ENCODE measurements at regions not wholly inside any gene's neighbourhood (a gene's known extent, or its start where the extent isn't known, plus 50 kb on each side); places are given as distances from the start of the nearest gene placed in this dataset.
A peak's percentile ranks its signal among the peaks of the same experiment; 100 is the strongest.

DNA sequence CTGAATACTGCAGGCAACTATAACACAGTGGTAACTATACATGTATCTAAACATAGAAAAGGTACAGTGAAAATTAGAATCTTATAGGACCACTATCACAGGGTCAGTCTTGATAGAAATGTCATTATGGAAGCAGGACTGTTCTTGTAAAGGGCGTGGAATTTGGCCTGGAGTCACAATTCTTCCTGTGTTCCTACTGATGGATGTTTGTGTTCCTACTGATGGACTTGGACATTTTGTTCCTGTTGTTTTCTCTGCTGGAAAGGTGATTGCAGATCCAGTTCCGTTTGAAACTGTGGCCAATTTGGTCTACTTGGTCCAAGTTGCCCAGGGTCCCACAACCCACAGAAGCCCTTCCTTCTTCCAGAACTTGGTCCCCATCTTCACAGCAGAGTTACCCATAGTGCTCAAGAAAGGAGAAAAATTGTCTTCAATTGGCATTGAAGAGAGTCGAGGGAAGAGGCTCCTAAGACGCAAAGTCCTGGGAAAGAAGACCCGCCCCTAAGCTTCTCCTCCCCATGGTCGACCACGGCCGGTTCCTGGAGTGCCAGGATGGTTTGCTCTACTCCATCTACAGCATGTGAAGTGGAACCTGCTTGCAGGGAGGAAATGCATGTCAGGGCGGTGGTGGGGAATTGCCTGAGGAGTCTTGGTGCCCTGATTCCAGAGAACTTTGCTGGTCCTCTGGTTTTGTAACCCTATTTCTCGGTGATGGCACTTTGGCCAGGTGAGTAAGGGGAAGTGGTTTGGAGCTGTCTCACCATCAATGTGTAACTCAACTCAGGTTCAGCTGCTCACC is 102.8 kb upstream of the RAB12 start:
- Histone ChIP-seq H3K79me2 (ENCODE audit: control insufficient read depth, low read length) (no peaks in the 10 kb centered on the region), H3K27ac (ENCODE audit: low read depth, low read length) (no peak overlapping the region), H4K20me1 (ENCODE audit: control insufficient read depth, insufficient read depth, low read depth, low read length) (no peaks in the 10 kb centered on the region), H3K4me2 (ENCODE audit: low read length) (no peak overlapping the region), H3K4me3 (ENCODE audit: low read length) (no peak overlapping the region), H3K36me3 (ENCODE audit: control insufficient read depth, low read length) (no peaks in the 10 kb centered on the region), H3K4me1 (ENCODE audit: control insufficient read depth, low read length) (no peaks in the 10 kb centered on the region), H3K9me2 (replicated peaks; ENCODE audit: control insufficient read depth, low read length) (no peaks in the 10 kb centered on the region), H3K27me3 (ENCODE audit: control insufficient read depth, low read length) (no peaks in the 10 kb centered on the region), H3K9me3 (ENCODE audit: control insufficient read depth, insufficient read depth, low read length) (no peaks in the 10 kb centered on the region), H3F3A (ENCODE audit: control insufficient read depth, insufficient read depth) (no peaks in the 10 kb centered on the region)
- no peak for TF ChIP-seq EZH2phosphoT487 (IDR thresholded peaks at IDR 0.05; ENCODE audit: borderline replicate concordance, low read length)
- TF ChIP-seq, protein P1, sequence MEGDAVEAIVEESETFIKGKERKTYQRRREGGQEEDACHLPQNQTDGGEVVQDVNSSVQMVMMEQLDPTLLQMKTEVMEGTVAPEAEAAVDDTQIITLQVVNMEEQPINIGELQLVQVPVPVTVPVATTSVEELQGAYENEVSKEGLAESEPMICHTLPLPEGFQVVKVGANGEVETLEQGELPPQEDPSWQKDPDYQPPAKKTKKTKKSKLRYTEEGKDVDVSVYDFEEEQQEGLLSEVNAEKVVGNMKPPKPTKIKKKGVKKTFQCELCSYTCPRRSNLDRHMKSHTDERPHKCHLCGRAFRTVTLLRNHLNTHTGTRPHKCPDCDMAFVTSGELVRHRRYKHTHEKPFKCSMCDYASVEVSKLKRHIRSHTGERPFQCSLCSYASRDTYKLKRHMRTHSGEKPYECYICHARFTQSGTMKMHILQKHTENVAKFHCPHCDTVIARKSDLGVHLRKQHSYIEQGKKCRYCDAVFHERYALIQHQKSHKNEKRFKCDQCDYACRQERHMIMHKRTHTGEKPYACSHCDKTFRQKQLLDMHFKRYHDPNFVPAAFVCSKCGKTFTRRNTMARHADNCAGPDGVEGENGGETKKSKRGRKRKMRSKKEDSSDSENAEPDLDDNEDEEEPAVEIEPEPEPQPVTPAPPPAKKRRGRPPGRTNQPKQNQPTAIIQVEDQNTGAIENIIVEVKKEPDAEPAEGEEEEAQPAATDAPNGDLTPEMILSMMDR (IDR thresholded peaks at IDR 0.05; ENCODE audit: low read depth, low read length, poor library complexity, severe bottlenecking) = no peak

DNA sequence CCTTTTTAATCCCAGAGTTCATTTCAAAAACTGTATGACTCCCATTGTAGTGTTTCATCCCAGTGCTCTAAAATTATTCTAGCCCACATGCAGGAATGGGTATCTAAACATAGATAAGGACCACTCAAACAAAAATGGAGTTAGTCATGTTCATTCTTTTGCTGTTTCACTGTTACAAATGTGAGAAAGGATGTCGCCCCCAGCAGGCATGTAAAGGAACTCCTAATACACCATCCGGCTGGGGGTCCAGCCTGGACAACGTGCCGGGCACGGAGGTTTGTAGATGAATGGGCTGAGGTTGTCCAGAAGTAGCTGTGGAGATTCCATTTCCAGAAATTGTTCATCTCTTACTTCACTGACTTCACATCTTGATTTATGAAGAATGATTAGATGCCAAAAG is 101.9 kb upstream of the RAB12 start:
- no peaks in the 10 kb centered on the region for H3K9me3 ChIP-seq (ENCODE audit: control insufficient read depth, insufficient read depth, low read length)
- H3K4me2 ChIP-seq (ENCODE audit: low read length) = no peak overlapping the region
- no peaks in the 10 kb centered on the region for H3K36me3 ChIP-seq (ENCODE audit: control insufficient read depth, low read length)
- no peak overlapping the region for H3K27ac ChIP-seq (ENCODE audit: low read depth, low read length)
- H3K4me3 ChIP-seq (ENCODE audit: low read length) = no peak overlapping the region
- H3K4me1 ChIP-seq (ENCODE audit: control insufficient read depth, low read length) = no peaks in the 10 kb centered on the region
- H4K20me1 ChIP-seq (ENCODE audit: control insufficient read depth, insufficient read depth, low read depth, low read length) = no peaks in the 10 kb centered on the region
- no peaks in the 10 kb centered on the region for H3K27me3 ChIP-seq (ENCODE audit: control insufficient read depth, low read length)
- no peaks in the 10 kb centered on the region for H3F3A ChIP-seq (ENCODE audit: control insufficient read depth, insufficient read depth)
- H3K79me2 ChIP-seq (ENCODE audit: control insufficient read depth, low read length) = no peaks in the 10 kb centered on the region
- H3K9me2 ChIP-seq (replicated peaks; ENCODE audit: control insufficient read depth, low read length) = no peaks in the 10 kb centered on the region
- TF ChIP-seq, protein P1 (IDR thresholded peaks at IDR 0.05; ENCODE audit: low read depth, low read length, poor library complexity, severe bottlenecking) = peak; percentile 63
- TF ChIP-seq EZH2phosphoT487 (IDR thresholded peaks at IDR 0.05; ENCODE audit: borderline replicate concordance, low read length) = no peak

DNA sequence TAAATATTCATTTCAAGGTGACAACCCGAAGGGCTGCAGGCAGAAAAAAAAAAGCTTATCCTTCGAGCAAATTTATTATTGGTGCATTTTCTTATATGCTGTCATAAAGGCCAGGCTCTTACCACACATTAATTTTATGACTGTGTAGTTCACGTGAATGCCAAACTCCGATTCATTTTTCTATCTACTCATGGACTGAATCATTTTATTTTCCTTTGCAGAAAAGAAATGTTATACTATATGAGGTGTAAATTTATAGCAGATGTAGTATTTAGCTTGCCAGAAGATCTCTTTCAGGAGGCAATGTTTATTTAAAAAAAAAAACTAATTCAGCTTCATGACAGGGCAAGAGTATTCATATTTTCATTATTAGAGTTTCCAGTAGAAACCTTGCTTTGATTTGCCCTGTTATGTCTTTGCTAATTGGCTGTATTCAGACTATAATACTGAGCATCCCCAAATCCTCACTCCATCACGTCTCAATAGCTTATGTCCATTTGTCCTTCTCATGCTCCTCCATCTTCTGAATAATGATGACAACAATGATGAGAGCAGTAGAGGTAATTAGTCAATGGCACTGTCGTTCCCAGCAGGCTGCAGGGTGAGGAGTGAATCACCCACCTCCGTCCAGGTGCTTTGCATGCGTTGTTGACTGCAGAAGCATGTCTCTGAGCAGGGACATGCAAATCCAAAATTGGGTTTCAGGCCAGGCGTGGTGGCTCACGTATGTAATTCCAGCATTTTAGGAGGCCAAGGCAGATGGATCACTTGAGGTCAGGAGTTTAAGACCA is 101.1 kb upstream of the RAB12 start:
- Histone ChIP-seq H3K9me3 (ENCODE audit: control insufficient read depth, insufficient read depth, low read length) (no peaks in the 10 kb centered on the region), H3K4me1 (ENCODE audit: control insufficient read depth, low read length) (no peaks in the 10 kb centered on the region), H3K79me2 (ENCODE audit: control insufficient read depth, low read length) (no peaks in the 10 kb centered on the region), H3K27me3 (ENCODE audit: control insufficient read depth, low read length) (no peaks in the 10 kb centered on the region), H3K9me2 (replicated peaks; ENCODE audit: control insufficient read depth, low read length) (no peaks in the 10 kb centered on the region), H4K20me1 (ENCODE audit: control insufficient read depth, insufficient read depth, low read depth, low read length) (no peaks in the 10 kb centered on the region), H3K27ac (ENCODE audit: low read depth, low read length) (no peak overlapping the region), H3F3A (ENCODE audit: control insufficient read depth, insufficient read depth) (no peaks in the 10 kb centered on the region), H3K4me2 (ENCODE audit: low read length) (no peak overlapping the region), H3K4me3 (ENCODE audit: low read length) (no peak overlapping the region), H3K36me3 (ENCODE audit: control insufficient read depth, low read length) (no peaks in the 10 kb centered on the region)
- no peak for TF ChIP-seq EZH2phosphoT487 (IDR thresholded peaks at IDR 0.05; ENCODE audit: borderline replicate concordance, low read length)

DNA sequence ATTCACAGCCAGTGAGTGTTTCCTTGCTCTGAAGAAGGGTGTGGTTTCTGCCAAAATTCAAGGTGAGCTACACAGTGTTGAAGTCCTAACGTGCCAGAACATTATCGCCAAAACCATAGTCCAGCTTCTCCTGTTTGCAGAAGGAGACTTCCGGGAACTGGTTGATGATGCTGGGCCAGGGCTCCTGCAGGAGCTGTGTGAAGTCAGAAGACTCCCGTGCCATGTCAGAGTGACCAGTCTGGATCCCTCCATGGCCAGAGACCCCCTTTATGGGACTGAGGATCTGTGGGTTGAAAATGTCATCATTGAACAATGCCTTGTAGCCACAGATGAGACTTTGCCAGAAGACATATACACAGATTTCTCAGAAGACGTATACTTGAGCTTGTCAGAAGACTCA is 96.0 kb upstream of the RAB12 start:
- H3K27me3 ChIP-seq (ENCODE audit: control insufficient read depth, low read length) = no peaks in the 10 kb centered on the region
- H3K9me3 ChIP-seq (ENCODE audit: control insufficient read depth, insufficient read depth, low read length) = no peaks in the 10 kb centered on the region
- H3K4me1 ChIP-seq (ENCODE audit: control insufficient read depth, low read length) = no peaks in the 10 kb centered on the region
- no peaks in the 10 kb centered on the region for H3K79me2 ChIP-seq (ENCODE audit: control insufficient read depth, low read length)
- H3K36me3 ChIP-seq (ENCODE audit: control insufficient read depth, low read length) = no peaks in the 10 kb centered on the region
- H3K4me2 ChIP-seq (ENCODE audit: low read length) = no peak overlapping the region
- H3K27ac ChIP-seq (ENCODE audit: low read depth, low read length) = no peak overlapping the region
- no peaks in the 10 kb centered on the region for H4K20me1 ChIP-seq (ENCODE audit: control insufficient read depth, insufficient read depth, low read depth, low read length)
- no peak overlapping the region for H3K4me3 ChIP-seq (ENCODE audit: low read length)
- H3K9me2 ChIP-seq (replicated peaks; ENCODE audit: control insufficient read depth, low read length) = no peaks in the 10 kb centered on the region
- no peak for TF ChIP-seq EZH2phosphoT487 (IDR thresholded peaks at IDR 0.05; ENCODE audit: borderline replicate concordance, low read length)
- TF ChIP-seq, protein P1 (IDR thresholded peaks at IDR 0.05; ENCODE audit: low read depth, low read length, poor library complexity, severe bottlenecking) = no peak
- H3F3A ChIP-seq (ENCODE audit: control insufficient read depth, insufficient read depth) = no peaks in the 10 kb centered on the region

Data from DOHH2 (cell line).